ENCODE measurements at regions not wholly inside any gene's neighbourhood (a gene's known extent, or its start where the extent isn't known, plus 50 kb on each side); places are given as distances from the start of the nearest gene placed in this dataset.
A peak's percentile ranks its signal among the peaks of the same experiment; 100 is the strongest.

DNA sequence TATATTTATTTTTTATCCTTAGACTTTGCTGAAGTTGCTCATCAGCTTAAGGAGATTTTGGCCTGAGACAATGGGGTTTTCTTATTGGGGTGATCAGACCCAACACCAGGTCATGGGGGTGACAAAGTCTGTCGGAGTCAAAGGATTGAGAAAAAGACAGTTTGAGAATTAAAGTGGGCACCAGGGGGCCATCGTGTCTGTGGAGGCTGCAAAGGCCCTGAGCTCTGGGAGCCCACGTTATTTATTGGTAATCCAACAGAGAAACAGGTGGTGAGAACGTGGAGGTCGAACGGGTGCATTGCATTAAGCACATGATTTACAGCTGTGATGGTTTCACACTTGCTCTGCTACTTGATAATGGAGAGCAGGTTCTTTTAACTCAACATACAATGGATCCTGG is 102.5 kb upstream of the CDH10 start:
- DNase-seq (no peak), ATAC-seq (no peak)
- no peaks in the 10 kb centered on the region for H3K27me3 ChIP-seq (ENCODE audit: low read length)
- no peaks in the 10 kb centered on the region for H3K9me3 ChIP-seq (ENCODE audit: low read length)
- no peaks in the 10 kb centered on the region for H3K9me2 ChIP-seq (replicated peaks; ENCODE audit: low read length)
- ChIA-PET CTCF (no interaction called here), POLR2A (ENCODE audit: unreplicated experiment) (no interaction called here)
- no peaks in the 10 kb centered on the region for H3K79me2 ChIP-seq (ENCODE audit: low read length)
- H3K4me1 ChIP-seq (ENCODE audit: insufficient read depth, low read length): no peaks in the 10 kb centered on the region
- BruUV-seq (replicated peaks): no TSS peak
- no peaks in the 10 kb centered on the region for H3F3A ChIP-seq (ENCODE audit: low read length, unreplicated experiment)
- H3K4me2 ChIP-seq (ENCODE audit: low read length): no peak overlapping the region
- no peak overlapping the region for H3K9ac ChIP-seq (ENCODE audit: low read length)
- no peak overlapping the region for H2AFZ ChIP-seq (ENCODE audit: low read length)
- no peaks in the 10 kb centered on the region for H4K20me1 ChIP-seq (ENCODE audit: low read length)
- intact Hi-C loops (cut with micrococcal nuclease): no loop called here
- TF ChIP-seq EZH2 (IDR thresholded peaks at IDR 0.05; ENCODE audit: low read length, unreplicated experiment) (no peak), EZH2phosphoT487 (IDR thresholded peaks at IDR 0.05; ENCODE audit: borderline replicate concordance, low read length) (no peak)
- H3K27ac ChIP-seq (ENCODE audit: low read length): no peak overlapping the region
- no peak overlapping the region for H3K4me3 ChIP-seq (ENCODE audit: low read length)
- H3K36me3 ChIP-seq (ENCODE audit: low read depth, low read length): no peaks in the 10 kb centered on the region

DNA sequence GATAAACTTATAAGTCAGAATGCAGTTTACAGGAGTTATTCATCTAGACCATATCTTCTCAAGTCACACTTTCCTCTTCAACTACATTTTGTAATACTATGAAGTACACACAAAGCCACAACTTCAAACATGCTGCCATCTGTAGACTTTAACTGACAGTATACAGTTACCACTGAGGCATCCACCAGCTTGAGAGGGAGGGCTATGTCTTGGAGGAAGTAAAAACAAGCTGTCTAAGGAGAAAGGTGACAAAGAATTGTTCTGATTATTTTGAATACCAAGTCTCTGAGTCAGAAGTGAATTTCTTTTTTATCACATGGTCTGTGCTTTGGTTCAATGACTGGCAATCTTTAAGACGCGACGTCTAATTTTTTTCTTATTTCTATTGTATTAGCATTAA is 97.6 kb upstream of the CDH10 start:
- no peak overlapping the region for H3K27ac ChIP-seq (ENCODE audit: low read length)
- no peaks in the 10 kb centered on the region for H3F3A ChIP-seq (ENCODE audit: low read length, unreplicated experiment)
- CTCF ChIA-PET: no interaction called here
- no peak overlapping the region for H2AFZ ChIP-seq (ENCODE audit: low read length)
- no peak overlapping the region for H3K4me3 ChIP-seq (ENCODE audit: low read length)
- no peak for ATAC-seq
- H3K27me3 ChIP-seq (ENCODE audit: low read length): no peaks in the 10 kb centered on the region
- no TSS peak for BruUV-seq (replicated peaks)
- no peaks in the 10 kb centered on the region for H3K79me2 ChIP-seq (ENCODE audit: low read length)
- H3K9me2 ChIP-seq (replicated peaks; ENCODE audit: low read length): no peaks in the 10 kb centered on the region
- TF ChIP-seq EZH2 (IDR thresholded peaks at IDR 0.05; ENCODE audit: low read length, unreplicated experiment) (no peak), EZH2phosphoT487 (IDR thresholded peaks at IDR 0.05; ENCODE audit: borderline replicate concordance, low read length) (no peak)
- TF ChIP-seq, protein P1, sequence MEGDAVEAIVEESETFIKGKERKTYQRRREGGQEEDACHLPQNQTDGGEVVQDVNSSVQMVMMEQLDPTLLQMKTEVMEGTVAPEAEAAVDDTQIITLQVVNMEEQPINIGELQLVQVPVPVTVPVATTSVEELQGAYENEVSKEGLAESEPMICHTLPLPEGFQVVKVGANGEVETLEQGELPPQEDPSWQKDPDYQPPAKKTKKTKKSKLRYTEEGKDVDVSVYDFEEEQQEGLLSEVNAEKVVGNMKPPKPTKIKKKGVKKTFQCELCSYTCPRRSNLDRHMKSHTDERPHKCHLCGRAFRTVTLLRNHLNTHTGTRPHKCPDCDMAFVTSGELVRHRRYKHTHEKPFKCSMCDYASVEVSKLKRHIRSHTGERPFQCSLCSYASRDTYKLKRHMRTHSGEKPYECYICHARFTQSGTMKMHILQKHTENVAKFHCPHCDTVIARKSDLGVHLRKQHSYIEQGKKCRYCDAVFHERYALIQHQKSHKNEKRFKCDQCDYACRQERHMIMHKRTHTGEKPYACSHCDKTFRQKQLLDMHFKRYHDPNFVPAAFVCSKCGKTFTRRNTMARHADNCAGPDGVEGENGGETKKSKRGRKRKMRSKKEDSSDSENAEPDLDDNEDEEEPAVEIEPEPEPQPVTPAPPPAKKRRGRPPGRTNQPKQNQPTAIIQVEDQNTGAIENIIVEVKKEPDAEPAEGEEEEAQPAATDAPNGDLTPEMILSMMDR (conservative IDR thresholded peaks at IDR 0.05; ENCODE audit: low read depth, low read length): no peak
- peak; percentile 5 for DNase-seq
- no peaks in the 10 kb centered on the region for H3K9me3 ChIP-seq (ENCODE audit: low read length)
- H3K4me1 ChIP-seq (ENCODE audit: insufficient read depth, low read length): no peaks in the 10 kb centered on the region
- no peak overlapping the region for H3K4me2 ChIP-seq (ENCODE audit: low read length)
- no peaks in the 10 kb centered on the region for H4K20me1 ChIP-seq (ENCODE audit: low read length)
- H3K9ac ChIP-seq (ENCODE audit: low read length): no peak overlapping the region
- POLR2A ChIA-PET (ENCODE audit: unreplicated experiment): no interaction called here
- intact Hi-C loops (cut with micrococcal nuclease): no loop called here
- no peaks in the 10 kb centered on the region for H3K36me3 ChIP-seq (ENCODE audit: low read depth, low read length)

DNA sequence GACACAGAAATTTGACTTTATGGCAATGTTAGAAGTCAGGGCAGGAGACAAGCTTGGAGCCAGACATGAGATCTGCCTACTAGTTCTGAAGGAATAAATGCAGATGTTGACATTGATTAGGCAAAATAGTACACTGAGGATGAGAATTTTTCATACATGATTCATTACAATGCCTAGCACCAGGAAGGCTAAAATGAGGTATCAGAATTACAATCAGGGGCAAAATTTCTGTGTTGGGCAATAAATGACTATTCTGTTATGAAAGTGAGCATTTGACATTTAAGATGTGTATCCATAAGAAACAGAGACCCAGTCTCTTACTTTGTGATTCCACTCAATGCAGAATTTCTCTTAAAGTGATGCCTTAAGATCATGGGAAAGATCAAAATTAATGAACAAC is 92.4 kb upstream of the CDH10 start:
- no peaks in the 10 kb centered on the region for H3K9me2 ChIP-seq (replicated peaks; ENCODE audit: low read length)
- no peak for DNase-seq
- H3F3A ChIP-seq (ENCODE audit: low read length, unreplicated experiment): no peaks in the 10 kb centered on the region
- ChIA-PET CTCF (no interaction called here), POLR2A (ENCODE audit: unreplicated experiment) (no interaction called here)
- no peak for ATAC-seq
- no TSS peak for BruUV-seq (replicated peaks)
- H3K4me1 ChIP-seq (ENCODE audit: insufficient read depth, low read length): no peaks in the 10 kb centered on the region
- intact Hi-C loops (cut with micrococcal nuclease): no loop called here
- no peak overlapping the region for H2AFZ ChIP-seq (ENCODE audit: low read length)
- H4K20me1 ChIP-seq (ENCODE audit: low read length): no peaks in the 10 kb centered on the region
- H3K9ac ChIP-seq (ENCODE audit: low read length): no peak overlapping the region
- no peak overlapping the region for H3K4me2 ChIP-seq (ENCODE audit: low read length)
- H3K27ac ChIP-seq (ENCODE audit: low read length): no peak overlapping the region
- TF ChIP-seq EZH2 (IDR thresholded peaks at IDR 0.05; ENCODE audit: low read length, unreplicated experiment) (no peak), EZH2phosphoT487 (IDR thresholded peaks at IDR 0.05; ENCODE audit: borderline replicate concordance, low read length) (no peak)
- TF ChIP-seq, protein P1 (conservative IDR thresholded peaks at IDR 0.05; ENCODE audit: low read depth, low read length): no peak
- no peaks in the 10 kb centered on the region for H3K27me3 ChIP-seq (ENCODE audit: low read length)
- no peaks in the 10 kb centered on the region for H3K9me3 ChIP-seq (ENCODE audit: low read length)
- H3K4me3 ChIP-seq (ENCODE audit: low read length): no peak overlapping the region
- no peaks in the 10 kb centered on the region for H3K79me2 ChIP-seq (ENCODE audit: low read length)
- no peaks in the 10 kb centered on the region for H3K36me3 ChIP-seq (ENCODE audit: low read depth, low read length)
